ENCODE measurements at regions not wholly inside any gene's neighbourhood (a gene's known extent, or its start where the extent isn't known, plus 50 kb on each side); places are given as distances from the start of the nearest gene placed in this dataset.

DNA sequence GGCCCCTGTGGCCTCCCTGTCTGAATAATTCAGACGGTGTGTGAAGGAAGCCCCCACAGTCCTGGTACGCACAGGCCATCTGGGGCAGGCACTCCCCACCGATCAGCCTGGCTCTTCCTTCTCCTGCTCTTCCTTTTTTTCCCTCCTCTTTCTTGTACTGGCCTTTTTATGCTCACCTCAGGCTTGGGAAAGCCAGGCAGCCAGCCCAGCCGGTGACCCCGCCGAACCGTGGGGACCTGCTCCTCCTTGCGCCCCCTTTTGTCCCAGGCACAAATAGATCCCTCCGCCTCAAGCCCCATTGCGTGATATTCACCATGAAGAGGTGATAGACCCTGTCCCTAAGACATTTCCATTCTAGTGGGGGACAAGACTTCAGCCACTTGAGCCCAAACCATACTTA lies 80.2 kb upstream of the BRD7 start:
- peak; percentile 34 for DNase-seq

DNA sequence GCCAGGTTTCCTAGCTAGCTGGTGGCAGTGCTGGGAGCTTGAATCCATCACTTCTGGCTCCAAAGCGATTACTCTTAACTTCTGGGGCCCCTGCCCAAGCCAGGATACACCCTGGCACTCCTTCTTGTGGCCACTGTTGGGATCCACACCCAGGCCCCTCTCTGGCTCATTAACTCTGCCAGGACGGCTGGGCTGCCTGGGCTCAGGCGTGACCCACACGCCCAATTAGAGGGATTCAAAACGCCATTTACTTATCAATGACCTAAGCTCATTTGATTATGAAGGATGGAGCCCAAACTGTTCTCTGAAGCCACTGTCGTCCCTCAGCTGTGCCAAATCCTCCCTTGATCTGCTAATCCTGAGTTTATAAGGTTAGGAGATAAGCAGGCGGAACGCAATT lies 79.7 kb upstream of the BRD7 start:
- DNase-seq = no peak

DNA sequence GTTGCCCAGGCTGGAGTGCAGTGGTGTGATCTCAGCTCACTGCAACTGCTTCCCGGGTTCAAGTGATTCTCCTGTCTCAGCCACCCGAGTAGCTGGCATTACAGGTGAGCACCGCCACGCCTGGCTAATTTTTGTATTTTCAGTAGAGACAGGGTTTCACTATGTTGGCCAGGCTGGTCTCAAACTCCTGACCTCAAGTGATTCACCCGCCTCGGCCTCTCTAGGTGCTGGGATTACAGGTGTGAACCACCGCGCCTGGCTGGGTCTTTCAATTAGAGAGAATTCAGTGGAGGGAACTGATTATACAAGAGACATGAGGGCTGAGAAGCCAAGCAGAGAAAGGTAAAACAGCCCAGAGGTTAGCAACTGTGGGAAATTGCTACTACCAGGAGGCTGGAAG lies 78.6 kb upstream of the BRD7 start:
- peak; percentile 19 for DNase-seq

DNA sequence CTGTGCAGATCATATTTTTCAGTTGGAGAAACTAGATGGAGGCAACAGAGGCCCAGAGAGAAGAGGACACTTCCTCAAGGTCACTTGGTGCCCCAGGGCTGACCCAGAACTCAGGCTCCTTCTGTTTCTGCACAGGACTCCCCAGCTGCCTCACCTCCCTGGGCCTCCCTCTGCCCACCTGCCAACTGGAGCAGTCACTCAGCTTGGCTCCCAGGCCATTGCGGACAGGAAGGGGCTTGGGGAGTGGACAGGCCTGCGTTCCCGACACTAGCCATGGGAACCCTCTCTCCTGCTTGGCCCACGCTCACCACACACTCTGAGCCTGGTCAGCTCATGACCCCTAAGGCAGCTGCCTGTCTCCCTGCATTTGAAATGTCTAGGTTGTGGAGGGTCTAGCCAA lies 78.1 kb upstream of the BRD7 start:
- DNase-seq = peak; percentile 42

DNA sequence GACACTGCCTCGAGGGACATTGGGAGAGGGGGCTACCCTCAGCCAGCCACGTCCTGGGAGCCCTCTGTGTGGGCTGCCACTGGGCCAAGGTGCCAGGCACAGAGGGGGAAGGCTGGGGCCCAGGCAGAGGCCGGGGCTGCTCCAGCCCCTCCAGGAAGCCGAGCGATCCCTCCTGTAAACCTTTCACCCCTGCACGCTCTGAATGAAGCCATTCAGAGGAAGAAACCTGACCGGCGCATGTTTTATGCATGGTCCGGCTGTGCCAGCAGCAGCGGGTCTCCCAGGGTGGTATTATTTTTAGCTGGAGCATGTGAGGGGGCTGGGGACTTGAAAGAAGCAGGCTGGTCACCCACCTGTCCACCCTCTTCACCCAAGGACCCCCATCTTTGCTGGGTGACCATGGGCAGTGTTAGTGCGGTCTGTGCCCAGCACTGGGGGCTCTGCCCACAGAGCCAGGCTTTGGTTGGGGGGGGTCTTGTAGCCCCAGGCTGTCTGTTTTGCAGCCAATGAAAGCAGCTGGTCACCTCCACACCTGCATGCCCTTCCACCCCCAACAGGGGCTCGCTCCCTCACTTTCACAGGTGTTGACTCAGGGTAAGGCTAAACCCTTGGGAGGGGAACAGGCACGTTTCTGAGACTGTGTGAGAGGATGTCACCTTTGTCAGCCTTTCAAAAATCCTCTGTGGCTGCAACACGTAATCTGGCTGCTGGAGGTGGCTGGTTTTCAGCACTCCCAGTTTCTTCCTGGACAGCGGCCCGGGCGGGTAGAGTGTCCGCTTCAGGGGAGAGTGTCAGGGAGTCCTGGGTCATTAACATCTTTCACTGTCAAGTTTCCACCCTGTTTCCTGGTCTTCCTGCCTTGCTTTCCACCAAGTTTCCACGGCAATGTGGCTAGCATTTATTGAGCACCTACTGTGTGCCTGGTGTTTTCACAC lies 77.1 kb upstream of the BRD7 start:
- peak; percentile 41 for DNase-seq

DNA sequence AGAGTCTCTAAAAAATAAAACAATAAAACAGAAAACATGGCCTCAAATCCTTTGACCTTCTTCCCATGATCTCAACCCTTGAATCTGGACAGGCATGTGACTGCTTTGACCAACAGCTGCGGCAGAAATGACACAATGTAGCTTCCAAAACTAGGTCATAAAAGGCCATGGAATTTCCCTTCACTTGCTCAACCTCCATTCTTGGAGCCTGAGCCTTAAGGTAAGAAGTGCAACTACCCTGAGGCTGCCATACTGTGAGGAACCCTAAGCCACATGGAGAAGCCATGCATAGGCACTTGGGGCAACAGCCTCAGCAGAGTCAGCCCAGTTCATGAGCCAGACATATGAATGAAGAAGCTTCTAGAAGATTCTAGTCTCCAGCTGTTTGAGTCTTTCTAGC lies 75.7 kb upstream of the BRD7 start:
- peak; percentile 43 for DNase-seq

DNA sequence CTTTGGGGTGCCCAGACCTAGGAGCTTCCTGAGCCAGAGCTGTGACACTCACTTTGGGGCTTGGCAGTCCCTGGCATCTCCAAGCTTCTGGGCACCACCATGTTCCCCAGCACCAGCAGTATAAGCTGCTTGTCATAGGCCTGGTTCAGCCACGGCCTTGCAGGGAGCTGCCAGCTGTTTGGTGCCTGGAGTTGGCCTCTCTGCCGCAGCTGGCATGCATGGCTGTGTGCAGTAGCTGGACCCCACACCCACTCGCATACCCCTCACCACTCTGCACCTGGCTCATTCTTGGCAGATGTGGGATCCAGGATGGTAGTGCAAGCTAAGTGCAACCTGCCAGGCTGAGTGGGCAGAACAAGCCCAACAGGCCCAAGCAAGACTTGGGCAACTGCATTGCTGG lies 73.4 kb upstream of the BRD7 start:
- DNase-seq = peak; percentile 55

DNA sequence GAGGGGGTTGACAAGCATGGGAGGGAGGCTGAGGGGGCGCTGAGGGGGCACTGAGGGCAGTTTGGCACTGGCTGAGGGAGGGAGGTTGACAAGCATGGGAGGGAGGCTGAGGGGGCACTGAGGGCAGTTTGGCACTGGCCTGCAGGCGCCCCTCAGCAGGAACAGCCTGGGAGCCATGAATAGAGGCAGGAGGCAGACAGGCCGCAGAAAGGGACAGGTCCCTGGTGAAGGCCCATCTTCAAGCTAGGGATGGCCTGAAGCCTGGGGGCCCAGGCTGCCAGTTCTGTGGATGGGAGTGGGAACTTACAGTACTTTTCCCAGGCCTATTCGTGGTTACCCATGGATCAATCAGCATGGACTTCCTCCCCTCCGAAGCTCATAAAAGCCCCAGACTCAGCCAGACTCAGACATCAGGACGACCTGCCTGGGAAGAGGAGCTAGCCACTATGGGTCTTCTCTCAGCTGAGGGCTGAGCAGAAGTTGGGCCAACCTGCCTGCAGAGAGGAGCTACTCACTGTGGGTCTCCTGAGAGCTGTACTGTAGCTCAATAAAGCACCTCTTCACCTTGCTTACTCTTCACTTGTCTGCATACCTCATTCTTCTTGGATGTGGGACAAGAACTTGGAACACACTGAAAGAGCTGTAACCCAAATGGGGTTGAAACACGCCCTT lies 72.8 kb upstream of the BRD7 start:
- DNase-seq = peak; percentile 19

DNA sequence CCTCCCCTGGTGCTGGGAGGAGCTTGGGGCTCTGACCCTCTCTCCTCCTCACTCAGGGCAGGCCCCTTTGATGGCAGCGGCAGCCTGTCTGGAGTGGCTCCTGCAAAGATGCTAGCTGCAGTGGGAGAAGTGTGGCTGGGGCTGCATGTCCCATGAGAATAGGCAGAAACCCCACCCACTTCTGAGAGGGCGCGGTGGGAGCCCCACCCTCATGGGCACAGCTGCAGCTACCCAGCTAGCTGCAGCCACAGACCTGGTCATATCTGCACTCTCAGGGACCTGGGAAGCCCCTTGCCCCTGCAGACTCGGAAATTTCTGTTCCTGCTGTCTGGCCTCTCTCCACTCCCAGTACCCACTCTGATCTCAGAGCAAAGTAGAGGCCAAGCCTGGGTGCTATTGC lies 72.2 kb upstream of the BRD7 start:
- no peak for DNase-seq

DNA sequence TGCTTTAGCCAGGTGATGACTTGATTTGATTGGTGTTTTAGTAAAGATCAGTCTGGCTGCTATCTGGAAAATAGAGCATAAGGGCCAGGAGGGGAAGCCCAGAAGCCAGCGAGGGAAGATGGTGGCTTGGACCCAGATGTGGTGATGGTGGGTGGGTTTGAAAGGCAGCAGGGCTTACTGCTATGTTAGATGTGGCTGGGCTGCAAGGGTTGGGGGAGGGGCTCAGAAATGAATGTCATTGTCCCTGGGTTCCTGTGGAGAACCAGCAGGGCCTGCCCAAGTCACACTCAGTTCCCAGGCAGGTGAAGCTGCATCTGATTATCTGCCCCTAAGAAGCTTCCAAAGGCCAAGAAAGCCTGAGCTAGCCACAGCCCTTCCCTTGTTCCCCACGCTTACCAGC lies 71.7 kb upstream of the BRD7 start:
- DNase-seq = peak; percentile 33

DNA sequence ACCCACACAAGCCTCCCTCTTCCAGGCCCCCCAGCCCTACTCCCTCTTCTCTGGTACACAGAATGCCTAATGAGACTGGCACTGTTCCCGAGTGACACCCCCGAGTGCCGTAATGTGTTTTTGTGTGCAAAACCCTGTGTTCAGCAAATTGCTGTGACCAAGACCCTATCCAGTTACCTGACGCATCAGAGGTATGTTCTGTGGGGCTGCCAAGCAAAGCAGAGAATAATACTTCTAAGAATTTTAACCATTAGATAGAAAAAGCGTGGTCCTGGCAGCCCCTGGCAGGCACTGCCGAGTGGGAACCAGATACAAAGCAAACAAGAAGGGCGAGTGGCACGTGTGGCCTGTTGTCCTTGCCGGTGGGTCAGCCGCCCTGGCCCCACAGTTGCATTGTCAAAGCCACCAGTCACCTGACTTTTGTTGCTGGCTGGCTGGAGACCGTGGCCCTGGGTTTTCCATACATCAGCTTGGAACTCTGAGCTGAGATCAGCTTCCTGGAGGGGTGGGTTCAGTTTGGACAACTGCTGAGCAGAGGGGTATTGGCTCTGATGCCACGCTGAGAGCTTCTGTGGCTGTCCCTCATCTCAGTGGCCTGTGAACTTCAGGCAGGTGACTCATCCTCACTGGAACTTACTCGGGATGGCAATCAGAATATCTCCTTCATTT lies 69.1 kb upstream of the BRD7 start:
- peak; percentile 44 for DNase-seq

DNA sequence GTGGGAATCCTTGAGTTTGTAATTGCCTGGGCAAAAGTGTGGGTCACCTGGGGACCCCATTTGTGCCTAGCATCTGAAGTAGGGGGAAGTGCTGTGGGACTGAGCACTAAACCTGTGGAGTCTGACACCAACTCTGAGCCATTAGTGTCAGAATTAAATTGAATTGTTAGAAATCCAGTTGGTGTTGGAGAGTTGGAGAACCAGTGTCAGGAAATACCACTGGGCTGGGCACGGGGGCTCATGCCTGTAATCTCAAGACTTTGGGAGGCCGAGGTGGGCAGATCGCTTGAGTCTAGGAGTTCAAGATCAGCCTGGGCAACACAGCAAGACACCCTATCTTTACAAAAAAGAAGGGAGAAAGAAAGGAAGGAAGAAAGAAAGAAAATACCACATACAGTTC lies 67.5 kb upstream of the BRD7 start:
- no peak for DNase-seq

DNA sequence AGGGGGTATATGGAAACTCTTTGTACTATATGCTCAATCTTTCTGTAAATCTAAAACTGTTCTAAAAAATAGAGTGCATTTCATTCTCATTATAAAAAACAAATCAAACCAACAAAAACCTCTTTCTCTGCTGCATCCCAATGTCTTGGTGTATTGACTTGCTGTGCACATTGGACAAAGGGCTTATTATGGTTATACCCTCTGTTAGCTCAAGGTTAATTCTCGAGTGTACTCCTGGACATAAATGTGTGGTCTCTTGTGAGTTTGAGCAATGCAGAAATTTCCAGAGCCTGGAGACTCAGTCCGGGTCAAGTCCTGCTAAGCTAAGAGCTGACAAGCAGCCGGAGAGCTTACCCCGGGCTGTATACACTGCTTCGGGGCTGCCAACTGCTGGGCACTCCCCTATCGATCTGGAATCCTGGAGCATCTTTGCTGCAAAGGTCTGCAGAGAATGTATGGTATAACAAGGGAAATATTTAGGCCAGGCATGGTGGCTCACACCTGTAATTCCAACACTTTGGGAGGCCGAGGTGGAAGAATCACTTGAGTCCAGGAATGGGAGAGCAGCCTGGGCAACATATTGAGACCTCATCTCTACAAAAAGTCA lies 66.2 kb upstream of the BRD7 start:
- DNase-seq = no peak

DNA sequence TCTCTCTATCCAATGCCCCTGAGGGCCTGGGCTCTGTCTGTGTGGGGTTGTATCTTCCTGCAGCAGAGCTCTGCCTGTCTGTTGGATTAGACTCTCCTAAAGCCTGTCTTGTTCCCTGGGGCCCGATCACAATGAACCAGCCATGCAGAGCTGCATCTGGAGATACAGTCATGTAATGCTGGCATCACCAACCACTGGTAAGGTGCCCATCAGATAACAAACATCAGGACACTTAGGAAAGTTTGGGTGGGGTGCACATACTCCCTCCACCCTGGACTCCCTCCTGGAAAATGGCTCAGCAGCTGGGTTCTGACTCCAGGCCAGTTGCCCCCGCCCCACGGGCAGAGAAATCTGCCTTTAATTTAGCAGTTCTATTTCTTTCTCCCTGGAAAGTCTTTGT lies 61.3 kb upstream of the BRD7 start:
- DNase-seq = no peak

DNA sequence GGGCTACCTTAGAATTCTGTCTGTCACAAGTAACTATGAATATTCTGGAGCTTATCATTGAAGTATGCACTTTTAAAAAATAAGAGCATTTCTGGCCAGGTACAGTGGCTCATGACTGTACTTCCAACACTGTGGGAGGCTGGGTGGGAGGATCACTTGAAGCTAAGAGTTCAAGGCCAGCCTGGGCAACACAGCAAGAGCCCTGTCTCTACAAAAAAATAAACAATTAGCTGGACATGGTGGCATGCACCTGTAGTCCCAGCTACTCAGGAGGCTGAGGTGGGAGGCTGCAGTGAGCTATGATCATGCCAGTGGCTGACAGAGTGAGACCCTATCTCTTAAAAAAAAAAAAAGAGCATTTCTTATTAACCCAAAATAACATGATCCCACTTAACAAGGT lies 60.0 kb upstream of the BRD7 start:
- no peak for DNase-seq

DNA sequence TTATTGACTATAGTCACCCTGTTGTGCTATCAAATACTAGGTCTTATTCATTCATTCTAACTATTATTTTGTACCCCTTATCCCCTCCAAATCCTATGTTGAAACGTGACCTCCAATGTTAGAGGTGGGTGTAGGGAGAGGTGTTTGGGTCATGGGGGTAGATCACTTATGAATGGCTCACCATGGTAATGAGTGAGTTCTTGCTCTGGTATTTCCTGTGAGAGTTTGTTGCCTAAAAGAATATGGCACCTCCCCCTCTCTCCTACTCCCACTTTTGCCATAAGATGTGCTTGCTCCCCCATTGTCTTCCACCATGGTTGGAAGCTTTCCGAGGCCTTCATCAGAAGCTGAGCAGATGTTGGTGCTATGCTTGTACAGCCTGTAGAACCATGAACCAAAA lies 59.3 kb upstream of the BRD7 start:
- no peak for DNase-seq

DNA sequence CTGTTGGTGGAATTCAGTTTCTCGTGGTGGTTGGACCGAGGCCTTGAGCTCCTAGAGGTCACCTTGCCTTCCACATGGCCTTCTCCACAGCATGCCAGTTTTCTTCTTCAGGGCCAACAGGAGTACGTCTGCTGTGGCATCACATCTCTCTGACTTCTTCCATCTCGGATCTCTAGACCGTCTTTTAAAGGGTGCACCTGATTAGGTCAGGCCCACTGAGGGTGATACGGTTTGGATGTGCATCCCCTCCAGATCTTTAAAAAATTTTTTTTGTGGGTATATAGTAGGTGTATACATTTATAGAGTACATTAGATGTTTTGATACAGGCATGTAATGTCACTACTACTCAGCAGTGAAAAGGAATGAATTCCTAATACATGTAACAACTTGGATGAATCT lies 58.3 kb upstream of the BRD7 start:
- no peak for DNase-seq

DNA sequence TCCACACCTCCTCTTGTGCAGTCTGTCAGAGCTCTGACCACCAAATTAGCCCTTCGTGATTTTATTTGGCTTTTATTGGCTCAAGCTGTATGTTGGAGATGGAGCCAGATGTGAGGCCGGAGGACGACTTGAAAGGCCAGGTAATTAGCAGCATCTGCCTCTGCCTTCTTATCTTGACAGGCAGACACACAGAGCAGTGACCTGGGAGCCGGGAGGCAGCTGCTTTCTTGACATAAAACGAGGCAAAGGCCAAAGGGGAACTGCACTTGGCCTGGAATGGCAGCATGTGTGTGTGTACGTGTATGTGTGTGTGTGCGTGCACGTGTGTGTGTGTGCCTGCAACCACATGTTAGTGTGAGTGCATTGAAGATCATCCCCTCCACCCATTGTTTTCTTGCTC lies 56.9 kb upstream of the BRD7 start:
- no peak for DNase-seq

DNA sequence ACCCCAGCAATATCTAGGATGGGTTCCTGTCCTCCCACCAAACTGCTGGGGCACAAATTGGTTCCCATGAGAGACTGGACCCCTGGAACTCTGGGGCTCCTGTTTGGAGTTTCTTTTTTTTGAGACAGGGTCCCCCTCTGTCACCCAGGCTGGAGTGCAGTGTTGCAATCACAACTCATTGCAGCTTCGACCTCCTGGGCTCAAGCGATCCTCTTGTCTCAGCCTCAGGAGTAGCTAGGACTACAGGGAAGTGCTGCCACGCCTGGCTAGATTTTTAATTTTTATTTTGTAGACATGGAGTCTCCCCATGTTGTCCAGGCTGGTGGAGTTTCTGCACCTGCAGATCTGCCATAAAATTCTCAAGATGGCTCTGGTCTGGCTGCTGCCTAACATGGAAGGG lies 56.3 kb upstream of the BRD7 start:
- DNase-seq = no peak

DNA sequence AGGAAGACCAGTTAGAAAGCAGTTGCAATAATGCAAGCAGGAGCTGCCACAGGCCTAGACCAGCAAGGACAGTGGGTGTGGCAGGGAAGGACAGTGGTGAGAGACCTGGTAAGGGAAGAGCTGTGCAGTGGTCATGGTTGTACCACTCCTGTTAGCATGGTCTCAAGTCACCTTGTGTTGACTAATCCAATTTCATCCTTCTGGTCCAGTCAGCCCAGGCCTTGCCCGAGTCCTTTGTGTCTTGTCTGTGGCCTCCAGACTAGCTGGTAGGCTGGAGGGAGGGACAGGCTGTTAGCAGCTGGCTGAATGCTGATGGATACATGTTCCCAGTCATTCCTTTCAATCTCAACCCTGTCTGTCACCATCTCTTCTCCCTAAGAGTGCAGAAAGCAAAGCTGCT lies 54.1 kb upstream of the BRD7 start:
- DNase-seq = no peak

DNA sequence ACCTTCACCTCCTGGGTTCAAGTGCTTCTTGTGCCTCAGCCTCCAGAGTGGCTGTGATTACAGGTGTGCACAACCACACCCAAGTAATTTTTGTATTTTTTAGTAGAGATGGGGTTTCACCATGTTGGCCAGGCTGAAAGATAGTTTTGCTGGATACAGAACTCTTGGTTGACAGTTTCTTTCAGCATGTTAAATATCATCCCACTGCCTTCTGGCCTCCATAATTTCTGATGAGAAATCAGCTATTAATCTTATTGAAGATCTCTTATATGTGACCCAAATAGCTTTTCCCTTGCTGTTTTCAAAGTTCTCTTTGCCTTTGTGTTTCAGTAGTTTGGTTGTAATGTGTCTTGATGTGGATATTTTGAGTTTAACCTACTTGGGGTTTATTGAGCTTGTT lies 50.3 kb upstream of the BRD7 start:
- DNase-seq = no peak

Measured in activated effector memory CD4-positive, alpha-beta T cell treated with anti-CD3 and anti-CD28 coated beads, Interleukin-2, amount 50 U/mL, for 16 hours (primary cell).